ENCODE measurements at regions not wholly inside any gene's neighbourhood (a gene's known extent, or its start where the extent isn't known, plus 50 kb on each side); places are given as distances from the start of the nearest gene placed in this dataset.

GRCh38 chr2:149724091-149724490 lies 136.5 kb upstream of the MMADHC start:
- H3K27ac Mint-ChIP-seq: no peak overlapping the region
- Histone ChIP-seq H4K91ac (ENCODE audit: insufficient read length, low read depth, low read length) (no peak overlapping the region), H2AFZ (ENCODE audit: low read length) (no peak overlapping the region), H2BK15ac (ENCODE audit: low read depth, low read length) (no peak overlapping the region), H3K14ac (ENCODE audit: insufficient read depth, low read length) (no peak overlapping the region), H3K23ac (ENCODE audit: insufficient read length, low read depth, low read length) (no peak overlapping the region), H2BK20ac (ENCODE audit: low read depth, low read length, poor library complexity, severe bottlenecking) (no peak overlapping the region), H3K9ac (ENCODE audit: extremely low read depth, insufficient read length, low read length) (no peak overlapping the region), H3K9me3 (ENCODE audit: control insufficient read depth, low read depth, low read length) (no peaks in the 10 kb centered on the region), H3T11ph (ENCODE audit: low read length) (no peak overlapping the region), H3K23me2 (ENCODE audit: insufficient read length, low read depth, low read length, poor library complexity, severe bottlenecking) (no peaks in the 10 kb centered on the region), H2AK5ac (ENCODE audit: insufficient read length, low read length) (no peak overlapping the region), H3K4ac (ENCODE audit: low read depth, low read length) (no peak overlapping the region), H2BK5ac (ENCODE audit: insufficient read length, low read length) (no peak overlapping the region), H2BK12ac (ENCODE audit: insufficient read length, low read depth, low read length) (no peak overlapping the region), H3K4me2 (ENCODE audit: insufficient read depth, insufficient read length, low read length) (no peak overlapping the region), H2BK120ac (ENCODE audit: low read depth, low read length, poor library complexity, severe bottlenecking) (no peak overlapping the region), H4K5ac (ENCODE audit: insufficient read length, low read depth, low read length) (no peak overlapping the region), H3K4me1 (ENCODE audit: insufficient read depth, low read length) (no peaks in the 10 kb centered on the region), H3K79me2 (ENCODE audit: insufficient read depth, low read length) (no peaks in the 10 kb centered on the region), H4K20me1 (ENCODE audit: control insufficient read depth, insufficient read depth, insufficient read length) (no peaks in the 10 kb centered on the region), H3K18ac (ENCODE audit: insufficient read length, low read depth, low read length) (no peak overlapping the region), H4K8ac (replicated peaks; ENCODE audit: insufficient read length, low read depth, low read length) (no peak overlapping the region), H3K27ac (ENCODE audit: insufficient read length, low read depth, low read length) (no peak overlapping the region), H3K27me3 (ENCODE audit: insufficient read depth, low read length) (no peaks in the 10 kb centered on the region), H3K56ac (ENCODE audit: insufficient read length, low read depth, low read length) (no peak overlapping the region), H3K79me1 (ENCODE audit: insufficient read depth, low read depth, low read length, poor library complexity, severe bottlenecking) (no peaks in the 10 kb centered on the region)
- no peak overlapping the region for H3K4me3 Mint-ChIP-seq
- no peaks in the 10 kb centered on the region for H3K27me3 Mint-ChIP-seq (ENCODE audit: low read depth)
- no peak for TF ChIP-seq CTCF (conservative IDR thresholded peaks at IDR 0.05)
- no peaks in the 10 kb centered on the region for H3K36me3 Mint-ChIP-seq (ENCODE audit: insufficient read depth in 1 of 3, low read depth in 3 of 3)
- no peak for DNase-seq
- H3K9me3 Mint-ChIP-seq: no peaks in the 10 kb centered on the region; a peak in 1 of 5 replicates
- WGBS (ENCODE audit: extremely low coverage, insufficient read length, low lambda C conversion rate): no CpG with 5 or more reads among the region's 4 CpGs
- no peaks in the 10 kb centered on the region for H3K4me1 Mint-ChIP-seq
